ENCODE measurements at regions not wholly inside any gene's neighbourhood (a gene's known extent, or its start where the extent isn't known, plus 50 kb on each side); places are given as distances from the start of the nearest gene placed in this dataset.

- no peak overlapping the region for H3K4me3 ChIP-seq
- 87 to 96% (median 93%) methylated on average over 13 of the region's 13 CpGs for WGBS, 3 donors
- no peaks in the 10 kb centered on the region for H3K9me3 ChIP-seq
- no peaks in the 10 kb centered on the region for H3K36me3 ChIP-seq
- no peak for DNase-seq
- no peak overlapping the region for H3K27ac ChIP-seq
- TF ChIP-seq EP300 (IDR thresholded peaks at IDR 0.05) (no peak), CTCF (IDR thresholded peaks at IDR 0.05) (no peak)
- no peaks in the 10 kb centered on the region for H3K4me1 ChIP-seq (ENCODE audit: insufficient read depth)
- intact Hi-C loops (cut with DNase I): no loop called here
- no peaks in the 10 kb centered on the region for H3K27me3 ChIP-seq
Observed at GRCh38 chr11:95445746-95446333, 214.8 kb upstream of the SESN3 start.

DNA sequence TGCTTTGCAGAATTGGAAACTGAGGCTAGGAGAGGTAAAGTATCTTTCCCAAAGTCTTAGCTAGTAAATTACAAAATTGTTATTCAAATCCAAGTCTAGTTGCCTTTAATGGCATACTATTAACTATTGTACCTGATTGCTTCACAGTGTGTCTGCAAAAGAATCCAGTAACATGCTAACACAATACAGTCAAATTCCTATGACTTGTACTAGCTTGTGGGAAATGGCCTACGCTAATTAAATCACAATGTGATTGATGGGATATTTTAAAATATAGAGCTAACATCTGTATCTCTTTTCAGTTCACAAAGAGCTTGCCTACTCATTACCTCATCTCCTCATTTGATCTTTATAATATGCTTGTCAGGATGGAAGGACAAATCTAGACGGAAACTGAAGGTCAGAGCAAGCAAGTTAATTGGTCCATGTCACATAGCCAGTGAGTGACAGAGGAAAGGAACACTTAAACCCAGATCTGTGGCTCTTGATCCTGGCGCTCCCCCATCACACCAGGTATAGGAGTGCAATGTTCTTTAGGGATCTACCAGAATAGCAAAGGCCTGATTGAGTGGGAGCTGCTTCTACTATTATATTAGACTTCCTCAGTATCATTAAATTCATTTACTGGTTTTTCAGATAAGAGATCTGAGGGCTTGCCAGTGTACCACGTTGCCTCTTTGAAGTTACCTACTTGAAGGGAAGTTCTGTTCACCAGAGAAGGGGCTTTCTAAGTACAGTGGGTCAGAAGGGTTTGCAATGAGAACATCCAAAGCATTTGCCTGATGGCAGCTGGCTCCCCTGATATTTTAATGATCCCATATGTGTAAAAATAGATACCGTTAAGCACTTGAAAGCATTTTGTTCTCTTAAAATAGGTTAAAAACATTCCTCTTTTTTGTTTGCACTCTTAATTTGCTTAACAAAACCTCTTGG lies 213.6 kb upstream of the SESN3 start:
- intact Hi-C loops (cut with DNase I): no loop called here
- Histone ChIP-seq H3K4me3 (no peak overlapping the region), H3K27ac (no peak overlapping the region), H3K36me3 (no peaks in the 10 kb centered on the region), H3K4me1 (ENCODE audit: insufficient read depth) (no peaks in the 10 kb centered on the region), H3K27me3 (no peaks in the 10 kb centered on the region), H3K9me3 (no peaks in the 10 kb centered on the region)
- DNase-seq: no peak
- 68 to 74% (median 72%) methylated on average over 5 of the region's 5 CpGs for WGBS, 3 donors
- TF ChIP-seq POLR2A (IDR thresholded peaks at IDR 0.05) (no peak), EP300 (IDR thresholded peaks at IDR 0.05) (no peak), CTCF (IDR thresholded peaks at IDR 0.05) (no peak)

DNA sequence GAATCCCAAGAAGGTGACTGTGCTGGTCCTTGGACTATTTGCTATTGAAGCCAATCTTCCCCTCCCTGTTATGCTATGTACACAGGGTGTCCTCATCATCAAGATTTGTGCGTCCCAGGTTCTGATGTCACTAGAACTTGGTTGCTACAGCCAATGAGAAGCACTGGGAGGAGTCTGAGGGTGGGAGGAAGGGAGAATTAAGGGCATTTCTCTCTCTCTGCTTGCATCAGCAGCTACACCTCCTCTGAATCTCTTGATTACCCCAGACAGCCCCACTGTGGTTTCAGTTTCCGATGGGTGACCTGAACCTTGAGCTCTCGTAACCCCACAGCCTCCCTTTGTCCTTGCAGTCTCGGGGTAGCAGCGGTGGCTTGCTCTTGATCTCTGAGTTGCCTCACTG lies 212.4 kb upstream of the SESN3 start:
- 87 to 93% (median 90%) methylated on average over 5 of the region's 5 CpGs for WGBS, 3 donors
- Histone ChIP-seq H3K36me3 (no peaks in the 10 kb centered on the region), H3K27me3 (no peaks in the 10 kb centered on the region), H3K4me1 (ENCODE audit: insufficient read depth) (no peaks in the 10 kb centered on the region), H3K27ac (no peak overlapping the region), H3K9me3 (no peaks in the 10 kb centered on the region), H3K4me3 (no peak overlapping the region)
- TF ChIP-seq EP300 (IDR thresholded peaks at IDR 0.05): no peak
- no peak for TF ChIP-seq POLR2A (IDR thresholded peaks at IDR 0.05)
- TF ChIP-seq CTCF (IDR thresholded peaks at IDR 0.05): no peak
- DNase-seq: no peak
- intact Hi-C loops (cut with DNase I): no loop called here

DNA sequence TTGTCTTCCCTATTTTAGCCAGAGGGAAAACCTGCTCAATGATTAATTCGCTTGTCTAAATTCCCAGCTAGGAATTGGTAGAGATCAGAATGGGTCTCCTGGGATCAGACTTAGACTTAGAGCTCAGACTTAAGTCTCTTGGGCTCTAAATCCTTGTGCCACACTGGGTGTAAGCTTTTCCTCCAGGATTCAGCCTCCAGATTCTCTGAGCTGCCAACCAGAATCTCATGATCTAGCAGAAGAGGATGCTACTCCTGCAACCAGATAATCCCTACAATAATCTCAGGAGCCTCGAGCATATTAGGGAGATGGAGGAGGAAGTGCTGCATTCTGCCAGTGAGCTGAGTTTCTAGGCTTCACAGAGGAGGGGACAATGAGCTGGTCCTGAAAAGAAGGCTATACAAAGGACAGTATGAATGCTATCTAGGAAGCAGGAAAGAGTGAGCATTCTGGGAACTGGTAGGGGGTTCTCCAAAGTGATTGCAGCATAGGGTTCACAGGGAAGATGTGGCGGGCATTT lies 211.6 kb upstream of the SESN3 start:
- Histone ChIP-seq H3K27ac (no peak overlapping the region), H3K36me3 (no peaks in the 10 kb centered on the region), H3K4me3 (no peak overlapping the region), H3K27me3 (no peaks in the 10 kb centered on the region), H3K9me3 (no peaks in the 10 kb centered on the region), H3K4me1 (ENCODE audit: insufficient read depth) (no peaks in the 10 kb centered on the region)
- no peak for DNase-seq
- WGBS, 3 donors: 87 to 88% (median 87%) methylated on average over 3 of the region's 3 CpGs
- TF ChIP-seq CTCF (IDR thresholded peaks at IDR 0.05) (no peak), EP300 (IDR thresholded peaks at IDR 0.05) (no peak), POLR2A (IDR thresholded peaks at IDR 0.05) (no peak)
- intact Hi-C loops (cut with DNase I): no loop called here

Data from ovary (tissue), 7 donors.